PC-9 (cell line): ENCODE measurements at regions not wholly inside any gene's neighbourhood (a gene's known extent, or its start where the extent isn't known, plus 50 kb on each side); places are given as distances from the start of the nearest gene placed in this dataset.

Source experiments
- BruUV-seq: library from RNA; stranded (reverse); fragments of 400-500 nt; replicated peaks from 2 replicates; lab custom pipeline; 2021; lab: Mats Ljungman, UMichigan
- CTCF ChIA-PET: fragments of 300-600 bp; sonication (Branson Sonifier 250); formaldehyde crosslinking; loops from one replicate; lab custom pipeline; 2022; ENCODE audit warnings: antibody characterized with exemption; lab: Charles Lee
- POLR2A ChIA-PET: fragments of 300-600 bp; sonication (Branson Sonifier 250); formaldehyde crosslinking; loops from one replicate; lab custom pipeline; 2022; ENCODE audit warnings: antibody characterized with exemption; ENCODE audit not compliant: unreplicated experiment; lab: Charles Lee
- DNase-seq, 2 experiments: peaks; one replicate each; pipeline versions ENCODE4 v3.0.0 to v3.0.0-alpha.2; 2015 to 2022; ENCODE audit warnings: mixed read lengths in 1 of 2
- H2AFZ ChIP-seq: fragments of 200-600 bp; sonication (generic); 2 replicates; pipeline ENCODE4 v1.8.1; 2017; ENCODE audit warnings: antibody characterized with exemption
- H3F3A ChIP-seq: fragments of 200-600 bp; sonication (generic); 2 replicates; pipeline ENCODE4 v1.8.1; 2017; ENCODE audit warnings: antibody characterized with exemption, mild to moderate bottlenecking, low read depth; ENCODE audit not compliant: insufficient read depth
- H3K27ac ChIP-seq: fragments of 200-600 bp; sonication (generic); 2 replicates; pipeline ENCODE4 v1.6.1; 2016; ENCODE audit warnings: mixed run types
- H3K27me3 ChIP-seq: fragments of 200-600 bp; sonication (generic); 2 replicates; pipeline ENCODE4 v1.6.1; 2016; ENCODE audit warnings: low read depth, mixed run types; ENCODE audit not compliant: insufficient read depth
- H3K36me3 ChIP-seq: fragments of 200-600 bp; sonication (generic); 2 replicates; pipeline ENCODE4 v1.6.1; 2016; ENCODE audit warnings: low read depth, mixed run types
- H3K4me1 ChIP-seq: fragments of 200-600 bp; sonication (generic); replicated peaks from 2 replicates; pipeline ENCODE4 v1.6.1; 2016; ENCODE audit warnings: mixed run types; ENCODE audit not compliant: insufficient read depth
- H3K4me2 ChIP-seq: fragments of 200-600 bp; sonication (generic); 2 replicates; pipeline ENCODE4 v1.6.1; 2017; ENCODE audit warnings: mixed run types
- H3K4me3 ChIP-seq: fragments of 200-600 bp; sonication (generic); 2 replicates; pipeline ENCODE4 v1.6.1; 2016; ENCODE audit warnings: mixed run types
- H3K79me2 ChIP-seq: fragments of 200-600 bp; sonication (generic); 2 replicates; pipeline ENCODE4 v1.6.1; 2017; ENCODE audit warnings: low read depth, mixed run types
- H3K9me2 ChIP-seq: fragments of 200-600 bp; sonication (generic); 2 replicates; pipeline ENCODE4 v1.8.1; 2017; ENCODE audit warnings: mild to moderate bottlenecking; ENCODE audit not compliant: insufficient read depth
- H3K9me3 ChIP-seq: fragments of 200-600 bp; sonication (generic); 2 replicates; pipeline ENCODE4 v1.8.1; 2016; ENCODE audit warnings: low read depth; ENCODE audit not compliant: insufficient read depth
- H4K20me1 ChIP-seq: fragments of 200-600 bp; sonication (generic); 2 replicates; pipeline ENCODE4 v1.8.1; 2017; ENCODE audit not compliant: insufficient read depth
- EZH2 ChIP-seq: fragments of 200-600 bp; sonication (generic); IDR thresholded peaks from 2 replicates; pipeline ENCODE4 v1.8.0; 2017; ENCODE audit warnings: antibody characterized with exemption, low read depth
- intact Hi-C: fragments of 100-400 bp; cut with micrococcal nuclease; formaldehyde crosslinking; loops from one replicate; pipeline ENCODE4 v1.10.0; 2022; ENCODE audit not compliant: unreplicated experiment
- TF ChIP-seq, protein P1 (sequence below): fragments of 200-600 bp; sonication (generic); conservative IDR thresholded peaks from 2 replicates; pipeline ENCODE4 v1.6.1; 2017; ENCODE audit warnings: mixed run types, antibody characterized with exemption, mild to moderate bottlenecking, moderate library complexity

GRCh38 chr20:23145281-23145700, 59.2 kb upstream of the CD93 start:
- no peaks in the 10 kb centered on the region for H3K9me3 ChIP-seq
- no peak for DNase-seq
- H3K4me3 ChIP-seq = no peak overlapping the region
- ChIA-PET POLR2A (no interaction called here), CTCF (no interaction called here)
- no peaks in the 10 kb centered on the region for H3K79me2 ChIP-seq
- H4K20me1 ChIP-seq = no peaks in the 10 kb centered on the region
- H3K36me3 ChIP-seq = no peaks in the 10 kb centered on the region
- intact Hi-C loops = loop anchor here (10.0 kb wide), 1 partner anchor 210 kb away; the partner anchor contains the start of gene NXT1
- no peak overlapping the region; the same call in 1 of the 2 replicates for H3K4me2 ChIP-seq
- H3K4me1 ChIP-seq = peaks cover 93% of the 10 kb centered on the region
- peaks cover 62% of the 10 kb centered on the region for H3F3A ChIP-seq
- no peak for TF ChIP-seq EZH2
- TF ChIP-seq, protein P1, sequence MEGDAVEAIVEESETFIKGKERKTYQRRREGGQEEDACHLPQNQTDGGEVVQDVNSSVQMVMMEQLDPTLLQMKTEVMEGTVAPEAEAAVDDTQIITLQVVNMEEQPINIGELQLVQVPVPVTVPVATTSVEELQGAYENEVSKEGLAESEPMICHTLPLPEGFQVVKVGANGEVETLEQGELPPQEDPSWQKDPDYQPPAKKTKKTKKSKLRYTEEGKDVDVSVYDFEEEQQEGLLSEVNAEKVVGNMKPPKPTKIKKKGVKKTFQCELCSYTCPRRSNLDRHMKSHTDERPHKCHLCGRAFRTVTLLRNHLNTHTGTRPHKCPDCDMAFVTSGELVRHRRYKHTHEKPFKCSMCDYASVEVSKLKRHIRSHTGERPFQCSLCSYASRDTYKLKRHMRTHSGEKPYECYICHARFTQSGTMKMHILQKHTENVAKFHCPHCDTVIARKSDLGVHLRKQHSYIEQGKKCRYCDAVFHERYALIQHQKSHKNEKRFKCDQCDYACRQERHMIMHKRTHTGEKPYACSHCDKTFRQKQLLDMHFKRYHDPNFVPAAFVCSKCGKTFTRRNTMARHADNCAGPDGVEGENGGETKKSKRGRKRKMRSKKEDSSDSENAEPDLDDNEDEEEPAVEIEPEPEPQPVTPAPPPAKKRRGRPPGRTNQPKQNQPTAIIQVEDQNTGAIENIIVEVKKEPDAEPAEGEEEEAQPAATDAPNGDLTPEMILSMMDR = no peak
- no peaks in the 10 kb centered on the region for H3K9me2 ChIP-seq
- peak overlapping the region; percentile 97; the same call in 1 of the 2 replicates for H3K27ac ChIP-seq
- BruUV-seq = no TSS peak
- H2AFZ ChIP-seq = no peak overlapping the region
- H3K27me3 ChIP-seq = no peaks in the 10 kb centered on the region

- ChIA-PET CTCF (no interaction called here), POLR2A (no interaction called here)
- no peaks in the 10 kb centered on the region for H3K36me3 ChIP-seq
- peak overlapping the region; percentile 59; the same call in 1 of the 2 replicates for H3K4me2 ChIP-seq
- intact Hi-C loops = loop anchor here (10.0 kb wide), 1 partner anchor 210 kb away; the partner anchor contains the start of gene NXT1
- peak overlapping the region; percentile 93; the same call in 1 of the 2 replicates for H3K27ac ChIP-seq
- DNase-seq = no peak
- H3K27me3 ChIP-seq = no peaks in the 10 kb centered on the region
- H3K79me2 ChIP-seq = no peaks in the 10 kb centered on the region
- H3K9me2 ChIP-seq = no peaks in the 10 kb centered on the region
- no peaks in the 10 kb centered on the region for H3K9me3 ChIP-seq
- no TSS peak for BruUV-seq
- TF ChIP-seq, protein P1 = no peak
- TF ChIP-seq EZH2 = no peak
- H2AFZ ChIP-seq = no peak overlapping the region
- H3K4me1 ChIP-seq = peaks cover 88% of the 10 kb centered on the region
- peaks cover 58% of the 10 kb centered on the region for H3F3A ChIP-seq
- no peaks in the 10 kb centered on the region for H4K20me1 ChIP-seq
- no peak overlapping the region for H3K4me3 ChIP-seq
These were observed 58.7 kb upstream of the CD93 start for GRCh38 chr20:23144856-23145255.

- no peaks in the 10 kb centered on the region for H4K20me1 ChIP-seq
- H3K27ac ChIP-seq = peak overlapping the region; percentile 93
- ChIA-PET CTCF (interaction anchor here (0.5 to 0.7 kb wide), 2 partner anchors 11 to 453 kb away, joined by 3 read pairs; no protein-coding TSS in a partner anchor), POLR2A (no interaction called here)
- no peak overlapping the region for H3K4me3 ChIP-seq
- no TSS peak for BruUV-seq
- peak overlapping the region; percentile 59 for H3K4me2 ChIP-seq
- H3F3A ChIP-seq = peaks cover 51% of the 10 kb centered on the region
- H3K27me3 ChIP-seq = no peaks in the 10 kb centered on the region
- no peaks in the 10 kb centered on the region for H3K36me3 ChIP-seq
- no peaks in the 10 kb centered on the region for H3K79me2 ChIP-seq
- no peaks in the 10 kb centered on the region for H3K9me3 ChIP-seq
- H3K4me1 ChIP-seq = peaks cover 81% of the 10 kb centered on the region
- no peak for TF ChIP-seq EZH2
- TF ChIP-seq, protein P1 = no peak
- intact Hi-C loops = loop anchor here (10.0 kb wide), 1 partner anchor 211 kb away; the partner anchor contains the start of gene NXT1
- no peaks in the 10 kb centered on the region for H3K9me2 ChIP-seq
- no peak overlapping the region for H2AFZ ChIP-seq
- DNase-seq = peak; percentile 41 to 89
These were observed 58.0 kb upstream of the CD93 start for GRCh38 chr20:23143986-23144690.
